Mammary epithelial cell (primary cell): ENCODE measurements at regions not wholly inside any gene's neighbourhood (a gene's known extent, or its start where the extent isn't known, plus 50 kb on each side); places are given as distances from the start of the nearest gene placed in this dataset.

Experiments used
- CTCF ChIP-seq, 2 donors: IDR thresholded peaks in 1 of 2; conservative IDR thresholded peaks in 1 of 2; 2 replicates each; pipeline ENCODE4 v1.5.1; 2011 to 2012; ENCODE audit warnings: inconsistent platforms in 2 of 2, low read length in 2 of 2, mild to moderate bottlenecking in 2 of 2, control low read depth in 1 of 2, low read depth in 1 of 2; ENCODE audit not compliant: insufficient read depth in 1 of 2; ENCODE audit errors: extremely low read depth in 1 of 2
- EZH2 ChIP-seq: IDR thresholded peaks from 2 replicates; pipeline ENCODE4 v1.6.1; 2012; ENCODE audit warnings: low read length, inconsistent platforms, borderline replicate concordance

DNA sequence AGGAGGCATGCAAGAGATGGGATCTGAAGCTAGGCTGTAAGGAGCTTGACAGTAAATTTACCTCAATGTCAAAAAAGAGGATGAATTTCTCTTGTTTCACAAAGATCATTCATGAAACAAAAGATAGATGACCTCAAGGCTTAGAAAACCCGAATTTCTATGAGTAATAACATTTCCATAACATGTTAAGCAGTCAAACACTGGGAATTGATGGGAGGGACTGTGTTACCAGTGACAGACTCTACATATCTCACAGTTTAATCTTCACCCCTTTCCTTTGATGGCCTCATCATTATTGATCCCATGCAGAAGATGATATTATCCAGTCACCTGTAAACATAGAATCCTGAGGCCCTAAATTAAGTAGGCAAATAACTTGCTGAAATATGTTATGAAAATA lies 53.5 kb upstream of the VGLL3 start:
- TF ChIP-seq CTCF (conservative IDR thresholded peaks at IDR 0.05 in 1 of 2, IDR thresholded peaks at IDR 0.05 in 1 of 2; ENCODE audit: extremely low read depth in 1 of 2, insufficient read depth in 1 of 2, low read depth in 1 of 2, low read length in 2 of 2), result no peak
- TF ChIP-seq EZH2, result no peak
